T-helper 2 cell (primary cell): ENCODE measurements at regions not wholly inside any gene's neighbourhood (a gene's known extent, or its start where the extent isn't known, plus 50 kb on each side); places are given as distances from the start of the nearest gene placed in this dataset.

ENCODE experiments used
- DNase-seq, 5 experiments: peaks; one replicate each; pipeline versions ENCODE4 v3.0.0 to v3.0.0-alpha.2; 2012 to 2022

GRCh38 chr5:56048124-56048523, 53.4 kb upstream of the IL6ST start:
- DNase-seq, result no peak

GRCh38 chr5:56047448-56047847, 52.7 kb upstream of the IL6ST start:
- DNase-seq, result no peak

- no peak for DNase-seq
Observed at GRCh38 chr5:56045469-56045868, 50.7 kb upstream of the IL6ST start.

GRCh38 chr5:56044746-56045428, 50.1 kb upstream of the IL6ST start:
- DNase-seq, result peak in 1 of 5 experiments; percentile 51
